ENCODE measurements at regions not wholly inside any gene's neighbourhood (a gene's known extent, or its start where the extent isn't known, plus 50 kb on each side); places are given as distances from the start of the nearest gene placed in this dataset.

GRCh38 chr18:45547910-45548309, 67.4 kb upstream of the SLC14A2 start:
- TF ChIP-seq, protein P1, sequence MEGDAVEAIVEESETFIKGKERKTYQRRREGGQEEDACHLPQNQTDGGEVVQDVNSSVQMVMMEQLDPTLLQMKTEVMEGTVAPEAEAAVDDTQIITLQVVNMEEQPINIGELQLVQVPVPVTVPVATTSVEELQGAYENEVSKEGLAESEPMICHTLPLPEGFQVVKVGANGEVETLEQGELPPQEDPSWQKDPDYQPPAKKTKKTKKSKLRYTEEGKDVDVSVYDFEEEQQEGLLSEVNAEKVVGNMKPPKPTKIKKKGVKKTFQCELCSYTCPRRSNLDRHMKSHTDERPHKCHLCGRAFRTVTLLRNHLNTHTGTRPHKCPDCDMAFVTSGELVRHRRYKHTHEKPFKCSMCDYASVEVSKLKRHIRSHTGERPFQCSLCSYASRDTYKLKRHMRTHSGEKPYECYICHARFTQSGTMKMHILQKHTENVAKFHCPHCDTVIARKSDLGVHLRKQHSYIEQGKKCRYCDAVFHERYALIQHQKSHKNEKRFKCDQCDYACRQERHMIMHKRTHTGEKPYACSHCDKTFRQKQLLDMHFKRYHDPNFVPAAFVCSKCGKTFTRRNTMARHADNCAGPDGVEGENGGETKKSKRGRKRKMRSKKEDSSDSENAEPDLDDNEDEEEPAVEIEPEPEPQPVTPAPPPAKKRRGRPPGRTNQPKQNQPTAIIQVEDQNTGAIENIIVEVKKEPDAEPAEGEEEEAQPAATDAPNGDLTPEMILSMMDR (IDR thresholded peaks at IDR 0.05) = no peak
- no peak for TF ChIP-seq POLR2A (IDR thresholded peaks at IDR 0.05)
